DMS114 treated with DMSO at 0.1 percent for 48 hours (cell line): ENCODE measurements at regions not wholly inside any gene's neighbourhood (a gene's known extent, or its start where the extent isn't known, plus 50 kb on each side); places are given as distances from the start of the nearest gene placed in this dataset.

Experiments used
- DNase-seq: peaks from one replicate; lab custom pipeline; 2025; ENCODE audit not compliant: unreplicated experiment; lab: John Stamatoyannopoulos, UW

GRCh38 chr5:171647043-171647903 lies 138.3 kb upstream of the SMIM23 start:
- DNase-seq, result no peak

GRCh38 chr5:171647904-171648260 lies 137.7 kb upstream of the SMIM23 start:
- DNase-seq, result no peak

DNA sequence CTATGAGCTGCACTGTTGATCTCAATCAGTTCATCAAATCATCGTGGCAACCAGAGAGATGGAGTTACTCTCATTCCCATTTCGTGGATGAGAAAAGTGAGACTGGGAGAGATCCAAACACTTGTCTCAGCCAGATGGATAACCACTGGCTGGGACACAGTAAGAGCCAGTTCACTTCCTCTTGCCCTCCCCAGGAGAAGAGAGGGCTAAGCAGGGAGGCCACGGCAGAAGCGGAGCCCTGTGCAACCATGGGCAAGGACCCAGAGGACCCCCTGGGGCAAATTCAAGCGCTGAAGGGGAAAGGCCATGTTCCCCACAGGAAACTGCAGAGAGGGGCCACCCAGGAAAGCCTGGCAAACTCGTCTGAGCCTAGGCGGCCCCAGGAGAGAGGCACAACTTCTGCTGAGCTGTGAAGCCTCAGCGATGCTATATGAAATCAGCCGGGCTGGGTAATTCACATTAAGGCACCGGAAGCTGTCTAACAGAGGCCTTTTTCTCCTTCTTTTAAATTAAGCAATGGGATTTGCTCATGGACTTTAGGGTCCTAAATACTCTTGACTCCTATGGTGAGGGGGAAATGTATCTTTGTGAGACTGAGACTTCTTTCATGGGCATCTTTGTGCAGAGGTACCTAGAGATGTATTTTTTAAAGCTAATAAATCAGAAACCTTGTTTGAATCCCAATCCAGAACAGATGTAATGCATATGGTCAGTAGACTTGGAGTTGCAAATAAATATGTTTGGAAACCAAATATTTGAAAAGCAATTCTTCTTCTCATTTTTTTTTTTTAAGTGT lies 137.1 kb upstream of the SMIM23 start:
- no peak for DNase-seq

- no peak for DNase-seq
Observed at GRCh38 chr5:171649075-171649401, 136.6 kb upstream of the SMIM23 start.

GRCh38 chr5:171650597-171650996 lies 135.0 kb upstream of the SMIM23 start:
- no peak for DNase-seq

- DNase-seq, result no peak
Observed at GRCh38 chr5:171651102-171651501, 134.5 kb upstream of the SMIM23 start.

- no peak for DNase-seq
Observed at GRCh38 chr5:171654881-171655280, 130.7 kb upstream of the SMIM23 start.

- DNase-seq, result no peak
Observed at GRCh38 chr5:171657473-171657872, 128.1 kb upstream of the SMIM23 start.

GRCh38 chr5:171659896-171660295 lies 125.7 kb upstream of the SMIM23 start:
- DNase-seq, result no peak

DNA sequence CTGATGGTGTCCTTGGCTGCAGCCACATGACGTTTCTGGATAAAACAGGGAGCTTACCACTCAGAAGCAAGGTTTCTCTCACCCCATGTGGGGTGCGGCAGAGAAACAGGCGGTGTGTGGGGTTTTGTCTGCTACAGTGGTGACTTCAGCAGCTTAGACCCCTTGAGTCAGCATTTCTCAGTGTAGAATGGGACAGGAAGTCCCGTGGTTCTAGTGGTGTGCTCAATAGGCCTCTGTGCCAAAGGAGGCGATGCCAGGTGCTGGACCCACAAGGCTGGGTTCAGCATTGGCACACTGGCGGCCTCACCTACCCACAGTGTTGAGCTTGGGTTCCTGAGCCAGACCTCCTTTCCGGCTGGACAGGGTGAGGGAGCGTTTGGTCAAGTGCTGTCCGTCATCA lies 125.2 kb upstream of the SMIM23 start:
- no peak for DNase-seq

GRCh38 chr5:171661143-171661542 lies 124.5 kb upstream of the SMIM23 start:
- no peak for DNase-seq

- no peak for DNase-seq
Observed at GRCh38 chr5:171663311-171664085, 122.1 kb upstream of the SMIM23 start.

DNA sequence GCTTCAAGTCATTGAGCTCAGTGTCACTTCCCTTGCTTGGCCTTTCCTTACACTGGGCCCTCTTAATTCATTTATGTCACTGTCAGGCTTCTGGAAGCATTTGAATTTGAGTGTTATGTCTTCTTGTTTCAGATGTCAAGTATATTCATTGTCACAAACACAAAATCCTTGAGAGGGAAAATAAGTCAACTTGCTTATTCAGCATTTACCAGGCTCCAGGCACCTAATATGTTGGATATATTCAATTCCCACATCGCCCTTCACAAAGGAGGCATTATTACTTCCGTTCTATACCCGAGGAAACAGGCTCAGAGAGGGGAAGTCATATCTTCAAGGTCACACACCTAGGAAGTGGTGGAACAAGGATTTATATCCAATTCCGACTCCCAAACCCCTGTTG lies 121.1 kb upstream of the SMIM23 start:
- DNase-seq, result no peak

- no peak for DNase-seq
Observed at GRCh38 chr5:171666815-171667214, 118.8 kb upstream of the SMIM23 start.

DNA sequence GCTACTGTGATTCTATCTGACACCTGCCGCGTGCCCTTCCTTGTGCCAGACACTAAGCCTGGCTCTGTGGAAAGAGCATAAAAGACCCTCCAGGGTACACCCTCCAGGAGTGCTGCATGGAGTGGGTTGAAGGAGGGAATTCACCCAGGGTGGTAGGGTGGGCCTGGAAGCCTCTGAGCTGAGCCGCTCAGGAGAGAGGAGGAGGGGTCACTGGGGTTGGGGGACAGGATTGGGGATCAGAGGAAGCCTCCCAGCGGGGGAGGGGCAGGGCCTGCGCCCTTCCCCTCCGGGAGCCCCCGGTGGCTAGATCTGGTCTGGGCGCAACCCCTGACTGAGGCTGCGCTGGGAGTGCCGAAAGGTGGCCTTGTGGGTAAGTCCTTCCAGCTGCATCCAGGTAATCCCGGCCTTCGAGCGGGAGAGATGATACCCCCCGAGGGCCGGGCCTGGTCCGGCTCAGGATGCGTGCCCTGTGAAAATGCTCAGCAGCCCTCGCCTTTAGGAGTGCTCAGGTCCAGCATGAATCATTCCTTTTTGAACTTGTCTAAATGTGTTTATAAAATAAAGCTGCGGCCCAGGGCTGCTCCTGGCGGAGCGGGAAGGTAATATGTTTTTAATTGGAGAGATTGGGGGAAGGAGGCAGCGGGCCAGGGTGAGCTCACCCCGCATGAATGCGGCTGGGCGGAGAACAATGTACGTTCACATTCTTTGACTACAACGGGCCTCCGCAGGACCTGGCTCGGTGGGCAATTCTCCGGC lies 118.1 kb upstream of the SMIM23 start:
- DNase-seq, result no peak

DNA sequence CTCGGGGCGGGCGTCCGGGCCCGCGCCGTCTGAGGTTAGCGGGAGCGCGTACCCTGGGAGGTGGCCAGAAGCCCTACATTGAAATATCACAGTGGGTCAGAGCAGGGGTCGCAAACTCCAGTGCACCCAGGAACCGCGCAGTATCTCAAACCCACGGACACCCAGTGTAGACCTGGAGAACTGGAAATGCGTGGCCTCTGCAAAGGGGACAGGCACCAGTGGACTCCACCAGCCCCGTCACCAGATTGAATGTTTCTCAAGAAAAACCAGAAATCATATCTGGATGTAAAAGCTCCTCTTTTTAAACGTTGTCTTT lies 117.6 kb upstream of the SMIM23 start:
- no peak for DNase-seq

DNA sequence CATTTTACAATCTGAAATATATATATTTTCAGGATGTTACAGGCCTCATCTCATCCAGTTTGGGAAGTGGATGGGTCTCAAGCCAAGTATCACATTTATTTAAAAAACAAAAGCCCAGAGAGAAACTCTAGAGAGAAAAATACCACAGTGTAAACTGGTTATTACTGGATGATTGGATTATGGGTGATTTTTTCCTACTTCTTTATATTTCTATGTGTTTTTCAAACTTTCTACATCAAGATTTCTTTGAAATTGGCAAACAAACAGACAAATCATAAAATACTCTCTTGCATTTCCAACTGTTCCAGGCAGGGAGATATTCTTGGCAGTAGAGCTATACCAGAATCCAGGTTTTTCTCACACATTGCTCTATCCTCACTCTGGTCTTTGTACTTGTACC lies 116.0 kb upstream of the SMIM23 start:
- no peak for DNase-seq

DNA sequence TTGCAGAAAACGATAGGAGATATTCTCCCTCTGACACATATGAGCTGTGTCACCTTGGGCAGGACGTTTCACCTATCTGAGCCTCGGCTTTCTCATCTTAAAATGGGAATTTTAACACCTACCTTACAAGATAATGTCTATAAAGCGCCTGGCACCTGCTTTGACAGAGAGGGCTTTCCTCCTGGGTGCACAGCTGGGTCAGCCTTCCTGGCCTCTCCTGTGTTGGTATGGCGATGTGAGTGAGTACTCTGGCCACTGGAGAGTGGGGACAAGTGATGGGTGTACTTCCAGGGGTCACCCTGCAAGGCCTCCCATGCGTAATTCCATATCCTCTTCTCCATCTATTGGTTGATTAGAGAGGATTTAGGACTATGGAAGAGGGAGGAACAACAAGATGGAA lies 113.1 kb upstream of the SMIM23 start:
- no peak for DNase-seq

DNA sequence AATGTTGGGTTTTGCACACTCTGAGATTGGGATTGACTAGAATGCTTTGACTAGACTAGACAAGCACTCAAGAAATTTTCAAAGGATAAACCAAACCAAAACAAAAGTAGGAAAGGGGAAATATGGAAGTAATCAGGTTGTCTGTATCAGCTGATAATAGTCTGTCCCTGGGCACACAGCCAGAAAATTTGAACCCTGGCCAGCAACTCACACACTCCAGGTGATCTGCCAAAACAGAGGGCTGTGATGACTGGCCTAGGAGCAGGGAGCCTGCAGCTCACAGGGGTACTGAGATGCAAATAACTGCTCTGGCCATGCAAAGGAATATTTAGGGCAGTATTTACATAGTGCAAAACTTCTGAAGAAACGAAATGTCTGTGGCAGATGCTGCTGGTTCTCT lies 112.3 kb upstream of the SMIM23 start:
- no peak for DNase-seq

GRCh38 chr5:171673840-171674239 lies 111.8 kb upstream of the SMIM23 start:
- no peak for DNase-seq

DNA sequence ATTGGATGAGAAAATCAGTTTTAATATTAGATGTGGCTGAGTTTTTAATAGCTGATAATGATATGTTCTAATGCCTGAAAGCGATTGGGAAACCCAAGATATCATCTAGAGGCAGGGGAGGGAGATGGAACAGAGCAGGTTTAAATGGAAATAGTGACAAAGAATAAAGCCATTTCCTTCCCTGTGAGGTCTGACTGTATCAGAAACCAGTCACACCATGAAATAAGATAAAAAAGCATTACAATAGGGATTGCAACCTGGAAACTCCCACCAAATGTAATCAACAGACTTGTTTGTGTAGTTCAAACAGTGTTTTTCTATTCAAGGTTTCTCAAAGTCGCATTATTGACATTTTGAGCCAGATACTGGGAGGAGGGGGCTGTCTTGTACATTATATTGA lies 110.1 kb upstream of the SMIM23 start:
- DNase-seq, result no peak
